ENCODE measurements at regions not wholly inside any gene's neighbourhood (a gene's known extent, or its start where the extent isn't known, plus 50 kb on each side); places are given as distances from the start of the nearest gene placed in this dataset.
A peak's percentile ranks its signal among the peaks of the same experiment; 100 is the strongest.

DNA sequence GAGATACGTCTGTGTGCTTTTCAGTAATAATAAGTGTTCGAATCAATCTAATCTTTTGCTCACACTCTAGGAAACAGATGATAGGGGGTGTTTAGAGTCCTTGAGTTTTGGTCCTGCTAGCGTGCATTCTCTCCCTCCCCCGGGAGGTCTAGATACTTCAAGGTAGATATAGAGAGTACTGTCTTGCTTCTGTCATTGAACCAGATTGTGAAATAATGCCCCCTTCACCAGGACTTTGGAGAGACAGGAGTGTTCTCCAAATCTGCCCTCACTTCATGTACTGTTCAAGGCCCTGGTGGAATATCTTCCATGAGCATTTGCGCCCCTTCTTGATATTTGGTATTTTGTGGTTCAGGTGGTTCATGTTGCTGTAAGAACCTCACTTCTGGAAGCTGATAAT lies 59.4 kb upstream of the MGAT5 start:
- H3K79me2 ChIP-seq (ENCODE audit: control insufficient read depth, insufficient read depth, low read length): peaks cover 87% of the 10 kb centered on the region
- POLR2A ChIA-PET: no interaction called here
- no peak overlapping the region for H3K9ac ChIP-seq (ENCODE audit: control insufficient read depth, insufficient read depth, low read length)
- no peak overlapping the region for H2AFZ ChIP-seq (ENCODE audit: control insufficient read depth, low read depth, low read length)
- no peak overlapping the region for H3K4me3 ChIP-seq
- CTCF ChIA-PET: no interaction called here
- H3K27ac ChIP-seq (ENCODE audit: control insufficient read depth, insufficient read depth): peak overlapping the region; percentile 24; the same call in 1 of the 2 replicates
- no TSS peak for BruUV-seq (replicated peaks)
- TF ChIP-seq NFIC (IDR thresholded peaks at IDR 0.05; ENCODE audit: low read depth, low read length) (no peak), FOS (IDR thresholded peaks at IDR 0.05; ENCODE audit: borderline replicate concordance, extremely low read depth, insufficient read length) (no peak), ETV6 (conservative IDR thresholded peaks at IDR 0.05 in 1 of 2, IDR thresholded peaks at IDR 0.05 in 1 of 2; ENCODE audit: borderline replicate concordance in 1 of 2, low read depth in 1 of 2) (no peak), SMAD1 (IDR thresholded peaks at IDR 0.05; ENCODE audit: low read depth, partially characterized antibody) (no peak), RB1 (IDR thresholded peaks at IDR 0.05; ENCODE audit: borderline replicate concordance) (no peak), TCF3 (IDR thresholded peaks at IDR 0.05; ENCODE audit: borderline replicate concordance, insufficient read depth, low read depth, low read length) (no peak), TCF12 (IDR thresholded peaks at IDR 0.05; ENCODE audit: low read depth, low read length) (no peak)
- peak overlapping the region; percentile 64; the same call in 1 of the 2 replicates for H3K4me2 ChIP-seq (ENCODE audit: control insufficient read depth, insufficient read depth)
- no peaks in the 10 kb centered on the region; the same call in 1 of the 2 replicates for H4K20me1 ChIP-seq (ENCODE audit: control insufficient read depth, insufficient read depth)
- FAIRE-seq (no peak), ATAC-seq (no peak), DNase-seq (ENCODE audit: low read depth, low spot score) (no peak)
- 97% methylated on average over 5 of the region's 5 CpGs for WGBS (ENCODE audit: insufficient coverage, insufficient replicate concordance, low lambda C conversion rate, missing lambda C conversion rate)
- H3K27me3 ChIP-seq (replicated peaks in 1 of 2; ENCODE audit: control insufficient read depth in 2 of 2, insufficient read depth in 2 of 2, low read length in 1 of 2): no peaks in the 10 kb centered on the region
- H3K36me3 ChIP-seq (ENCODE audit: control insufficient read depth in 2 of 2, insufficient read depth in 2 of 2, low read length in 1 of 2): peaks cover 4 to 11% of the 10 kb centered on the region in 2 experiments; a peak in 2 of 4 replicates
- intact Hi-C loops (cut with micrococcal nuclease; ENCODE audit: unreplicated experiment) (no loop called here), in situ Hi-C loops (cut with MboI) (no loop called here)
- RAD21 ChIA-PET (ENCODE audit: unreplicated experiment): no interaction called here
- H3K9me3 ChIP-seq (replicated peaks; ENCODE audit: control insufficient read depth, insufficient read depth, low read length): no peaks in the 10 kb centered on the region; the same call in 2 of the 3 replicates
- peaks cover 34% of the 10 kb centered on the region for H3K4me1 ChIP-seq (ENCODE audit: control insufficient read depth, insufficient read depth, low read length)
- SMC1A ChIA-PET (ENCODE audit: uncharacterized antibody, unreplicated experiment): no interaction called here

DNA sequence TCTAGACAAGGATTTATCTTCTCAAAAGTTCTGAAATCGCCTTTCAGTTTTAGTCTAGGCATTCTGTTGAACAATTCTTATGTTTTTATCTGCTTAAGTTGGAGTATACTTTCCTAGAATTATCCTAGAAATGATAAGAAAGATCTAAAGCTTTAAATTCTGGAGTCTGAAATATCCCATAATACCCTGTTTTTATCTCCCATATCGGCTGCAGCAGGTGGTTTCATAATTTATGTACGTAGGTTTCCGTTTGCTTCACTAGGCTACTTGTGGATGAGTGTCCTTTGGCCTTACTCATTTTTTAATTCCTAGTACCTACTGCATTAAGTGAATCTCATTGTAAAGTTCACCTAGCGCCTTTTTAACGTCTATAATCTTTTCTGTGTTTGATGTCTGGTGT lies 58.5 kb upstream of the MGAT5 start:
- no TSS peak for BruUV-seq (replicated peaks)

More for the DNA sequence above, 58.5 kb upstream of the MGAT5 start:
- peak overlapping the region; percentile 24; the same call in 1 of the 2 replicates for H3K27ac ChIP-seq (ENCODE audit: control insufficient read depth, insufficient read depth)
- ChIA-PET RAD21 (ENCODE audit: unreplicated experiment) (no interaction called here), SMC1A (ENCODE audit: uncharacterized antibody, unreplicated experiment) (interaction anchor here (1.2 to 2.1 kb wide), 2 partner anchors 12 to 14 kb away, joined by 3 to 5 read pairs; no protein-coding TSS in a partner anchor), CTCF (interaction anchor here (4.5 kb wide), 1 partner anchor 12 kb away, joined by 53 read pairs; no protein-coding TSS in a partner anchor), POLR2A (no interaction called here)
- peaks cover 32% of the 10 kb centered on the region for H3K4me1 ChIP-seq (ENCODE audit: control insufficient read depth, insufficient read depth, low read length)
- DNase-seq (ENCODE audit: low read depth, low spot score) (no peak), ATAC-seq (no peak), FAIRE-seq (no peak)
- intact Hi-C loops (cut with micrococcal nuclease; ENCODE audit: unreplicated experiment): no loop called here
- no peak overlapping the region for H3K4me3 ChIP-seq
- in situ Hi-C loops (cut with MboI): no loop called here
- TF ChIP-seq CHD1 (IDR thresholded peaks at IDR 0.05; ENCODE audit: low read depth, low read length) (no peak), KDM1A (IDR thresholded peaks at IDR 0.05; ENCODE audit: borderline replicate concordance) (no peak), SRF (IDR thresholded peaks at IDR 0.05; ENCODE audit: low read depth in 2 of 2, low read length in 2 of 2) (no peak)
- no peaks in the 10 kb centered on the region for H3K27me3 ChIP-seq (replicated peaks in 1 of 2; ENCODE audit: control insufficient read depth in 2 of 2, insufficient read depth in 2 of 2, low read length in 1 of 2)
- H3K79me2 ChIP-seq (ENCODE audit: control insufficient read depth, insufficient read depth, low read length): peaks cover 89% of the 10 kb centered on the region
- no peak overlapping the region for H3K9ac ChIP-seq (ENCODE audit: control insufficient read depth, insufficient read depth, low read length)
- no peaks in the 10 kb centered on the region; the same call in 2 of the 3 replicates for H3K9me3 ChIP-seq (replicated peaks; ENCODE audit: control insufficient read depth, insufficient read depth, low read length)
- H3K4me2 ChIP-seq (ENCODE audit: control insufficient read depth, insufficient read depth): no peak overlapping the region
- WGBS (ENCODE audit: insufficient coverage, insufficient replicate concordance, low lambda C conversion rate, missing lambda C conversion rate): 94% methylated on average over 6 of the region's 6 CpGs
- no peak overlapping the region for H2AFZ ChIP-seq (ENCODE audit: control insufficient read depth, low read depth, low read length)
- peaks cover 4 to 11% of the 10 kb centered on the region in 2 experiments; a peak in 2 of 4 replicates for H3K36me3 ChIP-seq (ENCODE audit: control insufficient read depth in 2 of 2, insufficient read depth in 2 of 2, low read length in 1 of 2)
- no peaks in the 10 kb centered on the region; the same call in 1 of the 2 replicates for H4K20me1 ChIP-seq (ENCODE audit: control insufficient read depth, insufficient read depth)

Data from GM12878 (cell line).